Esophagus (tissue), 2 donors: ENCODE measurements at regions not wholly inside any gene's neighbourhood (a gene's known extent, or its start where the extent isn't known, plus 50 kb on each side); places are given as distances from the start of the nearest gene placed in this dataset.

Experiments
- H3K27ac ChIP-seq, 2 donors: one replicate each; pipeline ENCODE4 v1.5.1; 2013; ENCODE audit warnings: low read depth in 2 of 2, mild to moderate bottlenecking in 2 of 2, inconsistent platforms in 1 of 2, low read length in 1 of 2, moderate library complexity in 1 of 2
- H3K27me3 ChIP-seq, 2 donors: one replicate each; pipeline ENCODE4 v1.6.1; 2013; ENCODE audit warnings: low read length in 2 of 2, control low read depth in 1 of 2, mild to moderate bottlenecking in 1 of 2; ENCODE audit not compliant: insufficient read depth in 2 of 2, control insufficient read depth in 1 of 2
- H3K36me3 ChIP-seq, 2 donors: one replicate each; pipeline ENCODE4 v1.6.1; 2013; ENCODE audit warnings: low read length in 1 of 2; ENCODE audit not compliant: control insufficient read depth in 2 of 2, insufficient read depth in 2 of 2
- H3K4me1 ChIP-seq, 2 donors: one replicate each; pipeline ENCODE4 v1.6.1; 2013; ENCODE audit warnings: low read length in 1 of 2; ENCODE audit not compliant: control insufficient read depth in 2 of 2, insufficient read depth in 2 of 2
- H3K4me3 ChIP-seq, 2 donors: one replicate each; pipeline ENCODE4 v1.5.1; 2013; ENCODE audit warnings: low read length in 2 of 2, mild to moderate bottlenecking in 2 of 2, low read depth in 1 of 2, moderate library complexity in 1 of 2
- H3K9me3 ChIP-seq, 2 donors: one replicate each; pipeline ENCODE4 v1.6.1; 2013; ENCODE audit warnings: mild to moderate bottlenecking in 2 of 2, low read depth in 1 of 2, low read length in 1 of 2, moderate library complexity in 1 of 2; ENCODE audit not compliant: control insufficient read depth in 2 of 2, insufficient read depth in 1 of 2
- WGBS, 2 donors: extraction: QIAGEN DNeasy Blood & Tissue Kit; methylation state at CpG; one replicate each; pipeline ENCODE4 v1.1.7; 2013; 5-methylcytosine and 5-hydroxymethylcytosine counted together
- donor health status: healthy with polysubstance abuse.
- donor health status: Bipolar disorder and iron deficiency.

- no peak overlapping the region for H3K4me3 ChIP-seq
Measured at GRCh38 chr3:76047368-76047767, 262.0 kb upstream of the ZNF717 start.

GRCh38 chr3:76049776-76050175, 264.4 kb upstream of the ZNF717 start:
- Histone ChIP-seq H3K36me3 (no peaks in the 10 kb centered on the region), H3K9me3 (no peaks in the 10 kb centered on the region), H3K27ac (no peak overlapping the region), H3K4me1 (no peaks in the 10 kb centered on the region), H3K27me3 (no peaks in the 10 kb centered on the region), H3K4me3 (no peak overlapping the region)
- 81 to 85% methylated on average over 2 of the region's 2 CpGs for WGBS, 2 donors

More at GRCh38 chr3:76047368-76047767, 262.0 kb upstream of the ZNF717 start:
- no peaks in the 10 kb centered on the region for H3K9me3 ChIP-seq
- WGBS, 2 donors, result 85 to 87% methylated on average over 5 of the region's 5 CpGs
- no peaks in the 10 kb centered on the region for H3K27me3 ChIP-seq
- no peak overlapping the region for H3K27ac ChIP-seq
- H3K36me3 ChIP-seq, result no peaks in the 10 kb centered on the region
- no peaks in the 10 kb centered on the region for H3K4me1 ChIP-seq

GRCh38 chr3:76051145-76051544, 265.8 kb upstream of the ZNF717 start:
- Histone ChIP-seq H3K4me3 (no peak overlapping the region), H3K27ac (no peak overlapping the region), H3K27me3 (no peaks in the 10 kb centered on the region), H3K4me1 (no peaks in the 10 kb centered on the region), H3K9me3 (no peaks in the 10 kb centered on the region), H3K36me3 (no peaks in the 10 kb centered on the region)
- WGBS, 2 donors, result 54 to 67% methylated on average over 3 of the region's 3 CpGs

GRCh38 chr3:76054404-76054803, 269.1 kb upstream of the ZNF717 start:
- Histone ChIP-seq H3K9me3 (no peaks in the 10 kb centered on the region), H3K4me3 (no peak overlapping the region), H3K27ac (no peak overlapping the region), H3K4me1 (no peaks in the 10 kb centered on the region), H3K27me3 (no peaks in the 10 kb centered on the region), H3K36me3 (no peaks in the 10 kb centered on the region)
- 62 to 70% methylated on average over 1 of the region's 1 CpG for WGBS, 2 donors

- Histone ChIP-seq H3K27ac (no peak overlapping the region), H3K4me3 (no peak overlapping the region), H3K4me1 (no peaks in the 10 kb centered on the region), H3K9me3 (no peaks in the 10 kb centered on the region), H3K27me3 (no peaks in the 10 kb centered on the region), H3K36me3 (no peaks in the 10 kb centered on the region)
- WGBS, 2 donors, result 90 to 91% methylated on average over 3 of the region's 3 CpGs
Measured at GRCh38 chr3:76061654-76062053, 276.3 kb upstream of the ZNF717 start.

GRCh38 chr3:76063019-76063418, 277.7 kb upstream of the ZNF717 start:
- WGBS, 2 donors, result 29 to 40% methylated on average over 3 of the region's 3 CpGs
- Histone ChIP-seq H3K4me1 (no peaks in the 10 kb centered on the region), H3K36me3 (no peaks in the 10 kb centered on the region), H3K9me3 (no peaks in the 10 kb centered on the region), H3K27ac (no peak overlapping the region), H3K4me3 (no peak overlapping the region), H3K27me3 (no peaks in the 10 kb centered on the region)

GRCh38 chr3:76063811-76064210, 278.5 kb upstream of the ZNF717 start:
- Histone ChIP-seq H3K9me3 (no peaks in the 10 kb centered on the region), H3K27ac (no peak overlapping the region), H3K4me3 (no peak overlapping the region), H3K36me3 (no peaks in the 10 kb centered on the region), H3K27me3 (no peaks in the 10 kb centered on the region), H3K4me1 (no peaks in the 10 kb centered on the region)
- WGBS, 2 donors, result 74 to 80% methylated on average over 5 of the region's 5 CpGs

GRCh38 chr3:76065964-76066363, 280.6 kb upstream of the ZNF717 start:
- no peaks in the 10 kb centered on the region for H3K36me3 ChIP-seq
- no peak overlapping the region for H3K27ac ChIP-seq
- H3K4me1 ChIP-seq, result no peaks in the 10 kb centered on the region
- H3K27me3 ChIP-seq, result no peaks in the 10 kb centered on the region
- no peaks in the 10 kb centered on the region for H3K9me3 ChIP-seq
- H3K4me3 ChIP-seq, result no peak overlapping the region

- Histone ChIP-seq H3K9me3 (no peaks in the 10 kb centered on the region), H3K4me1 (no peaks in the 10 kb centered on the region), H3K36me3 (no peaks in the 10 kb centered on the region), H3K4me3 (no peak overlapping the region), H3K27ac (no peak overlapping the region), H3K27me3 (no peaks in the 10 kb centered on the region)
- 72 to 86% methylated on average over 2 of the region's 2 CpGs for WGBS, 2 donors
Measured at GRCh38 chr3:76078101-76078500, 292.8 kb upstream of the ZNF717 start.

- no peaks in the 10 kb centered on the region for H3K4me1 ChIP-seq
- no peaks in the 10 kb centered on the region for H3K36me3 ChIP-seq
- H3K27ac ChIP-seq, result no peak overlapping the region
- no peak overlapping the region for H3K4me3 ChIP-seq
- no peaks in the 10 kb centered on the region for H3K27me3 ChIP-seq
- WGBS, 2 donors, result 62 to 71% methylated on average over 3 of the region's 3 CpGs
- H3K9me3 ChIP-seq, result peaks cover 0 to 2% of the 10 kb centered on the region in 2 donors
Measured at GRCh38 chr3:76083992-76084391, 298.6 kb upstream of the ZNF717 start.
